HG03045 (cell line): ENCODE measurements at regions not wholly inside any gene's neighbourhood (a gene's known extent, or its start where the extent isn't known, plus 50 kb on each side); places are given as distances from the start of the nearest gene placed in this dataset.

Experiments used
- ATAC-seq: cut with Tn5 transposase; IDR thresholded peaks from one replicate; pipeline ENCODE4 v1.9.1; 2021; ENCODE audit warnings: mild to moderate bottlenecking, moderate library complexity; ENCODE audit not compliant: unreplicated experiment

DNA sequence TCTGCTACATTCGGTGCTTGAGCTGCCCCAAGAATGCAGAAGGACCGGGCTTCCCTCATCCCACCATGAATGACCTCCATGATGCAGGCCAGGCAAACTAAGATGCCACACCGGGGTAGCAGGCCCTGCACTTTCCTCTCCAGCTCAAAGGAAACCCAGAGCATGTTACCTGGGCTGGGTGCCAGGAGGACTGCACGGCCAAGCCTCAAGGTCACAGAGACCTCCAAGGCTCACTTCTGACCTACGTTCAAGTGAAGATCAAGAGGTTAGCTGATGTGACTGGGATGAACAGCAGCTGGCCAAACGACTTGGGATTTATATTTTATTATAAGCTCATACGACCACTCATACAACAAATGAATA lies 501.8 kb downstream of the CD83 start:
- ATAC-seq = no peak

DNA sequence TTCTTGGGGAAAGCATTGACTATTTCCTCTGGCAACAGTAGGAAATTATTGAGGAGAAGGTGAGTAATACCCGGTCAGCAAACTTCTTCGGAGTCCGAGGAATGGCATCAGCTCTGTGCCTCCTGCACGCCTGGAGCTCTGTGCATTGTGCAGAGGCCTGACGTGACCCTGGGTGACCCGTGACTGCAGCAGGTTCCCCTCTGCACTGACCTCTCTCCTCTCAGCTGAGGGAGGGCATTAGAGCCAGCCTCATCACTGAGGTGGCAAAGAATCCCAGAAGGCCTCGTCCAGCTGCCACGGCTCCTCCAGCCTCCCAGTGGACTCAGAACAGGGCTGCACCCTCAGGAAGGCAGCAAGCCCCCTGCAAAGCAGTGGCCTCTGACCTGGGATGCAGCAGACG lies 502.9 kb downstream of the CD83 start:
- ATAC-seq = no peak

DNA sequence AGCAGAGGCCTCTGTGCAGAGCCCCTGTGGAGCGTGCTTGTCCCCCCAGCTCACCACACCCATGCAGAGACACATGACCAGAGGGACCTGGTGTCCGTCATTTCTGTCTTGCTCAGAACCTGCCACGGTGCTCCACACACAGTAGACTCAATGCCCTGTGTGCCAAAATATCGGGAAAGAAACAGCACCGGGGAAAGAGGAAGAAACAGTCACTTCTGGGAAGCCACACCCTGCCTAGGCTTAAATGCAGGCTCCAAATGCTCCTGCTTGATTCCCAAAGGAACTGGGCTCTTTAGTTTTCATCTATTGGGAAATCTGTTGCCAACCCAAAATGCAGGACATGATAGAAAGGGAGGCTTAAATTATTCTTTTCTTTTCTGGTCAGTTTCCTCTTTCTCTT lies 503.9 kb downstream of the CD83 start:
- ATAC-seq = no peak

DNA sequence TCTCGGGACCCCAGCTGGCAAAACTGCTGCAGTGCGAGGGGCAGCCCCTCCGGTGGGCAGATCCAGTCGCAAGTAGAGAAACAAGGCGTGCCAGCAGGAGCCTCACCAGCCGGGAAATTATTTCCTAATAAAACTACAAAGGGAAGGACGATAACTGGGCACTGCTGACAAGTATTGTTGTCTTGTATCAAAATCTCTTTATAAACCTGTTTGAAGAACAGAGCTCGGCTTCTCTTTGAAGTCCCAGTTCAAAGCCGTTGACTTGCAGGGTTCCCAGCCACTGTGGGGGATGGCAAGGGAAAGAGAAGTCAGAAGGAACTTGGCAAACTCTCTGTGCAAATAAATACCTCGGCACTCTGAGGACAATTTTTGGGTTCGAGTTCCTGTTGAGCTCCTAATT lies 504.5 kb downstream of the CD83 start:
- ATAC-seq = no peak

DNA sequence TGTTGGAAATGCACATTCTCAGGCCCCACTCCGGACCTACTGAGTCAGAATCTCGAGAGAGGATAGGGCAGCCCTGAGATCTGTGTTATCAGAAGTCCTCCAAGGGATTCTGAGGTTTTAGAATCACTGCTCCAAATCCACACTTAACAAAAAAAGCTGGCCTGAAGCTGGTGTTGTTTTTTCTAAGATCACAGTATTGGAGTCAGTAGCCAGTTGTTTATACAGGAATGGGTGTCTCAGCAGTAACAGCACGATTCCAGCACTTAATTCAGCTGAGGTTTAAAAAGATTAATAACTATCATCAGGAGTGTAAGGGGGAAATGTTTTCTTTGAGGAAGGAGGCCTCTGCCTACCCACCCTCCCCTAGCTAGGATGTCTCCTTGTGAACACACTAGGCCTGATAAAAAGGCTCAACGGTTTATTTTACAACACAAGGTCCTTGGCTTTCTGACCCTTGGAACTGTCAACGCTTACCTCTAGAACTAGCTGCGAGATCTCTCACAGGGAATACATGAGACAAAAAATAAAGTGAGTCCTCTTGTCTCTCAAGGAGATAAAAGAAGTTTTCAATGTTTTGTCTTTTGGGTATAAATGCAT lies 505.4 kb downstream of the CD83 start:
- ATAC-seq = no peak

DNA sequence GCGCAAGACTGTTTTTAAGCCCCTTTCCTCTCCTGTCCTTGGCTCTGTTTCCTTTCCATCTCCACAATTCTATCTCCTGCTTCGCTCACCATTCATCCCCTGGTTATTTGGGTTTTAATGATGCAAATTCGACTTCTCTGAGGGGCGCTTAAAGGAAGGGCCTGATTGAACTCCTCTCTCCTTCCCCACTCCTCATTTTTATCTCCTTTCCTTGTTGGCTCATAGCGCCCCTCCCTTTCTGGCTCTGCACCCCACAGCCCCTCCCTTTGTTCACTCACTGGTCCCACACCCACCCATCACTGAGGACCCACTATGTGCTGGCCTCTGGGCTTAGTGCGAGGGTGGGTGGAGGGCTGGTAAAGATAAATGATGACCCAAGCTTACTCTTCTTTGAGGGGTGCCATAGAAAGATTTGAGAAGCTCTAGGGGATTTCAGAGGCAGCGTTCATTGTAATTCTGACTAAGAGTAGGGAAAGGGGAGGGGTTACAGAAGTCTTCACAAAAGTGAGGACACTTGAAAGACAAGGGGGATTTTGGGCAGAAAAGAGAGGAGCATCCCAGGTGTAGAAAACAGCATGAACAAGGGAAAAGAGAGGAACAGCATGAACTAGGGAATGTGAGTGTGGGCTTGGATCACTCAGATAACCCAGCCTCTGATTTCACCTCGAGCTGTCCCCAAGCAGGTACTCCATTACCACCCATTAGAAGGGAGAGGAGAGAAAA lies 507.8 kb downstream of the CD83 start:
- no peak for ATAC-seq

DNA sequence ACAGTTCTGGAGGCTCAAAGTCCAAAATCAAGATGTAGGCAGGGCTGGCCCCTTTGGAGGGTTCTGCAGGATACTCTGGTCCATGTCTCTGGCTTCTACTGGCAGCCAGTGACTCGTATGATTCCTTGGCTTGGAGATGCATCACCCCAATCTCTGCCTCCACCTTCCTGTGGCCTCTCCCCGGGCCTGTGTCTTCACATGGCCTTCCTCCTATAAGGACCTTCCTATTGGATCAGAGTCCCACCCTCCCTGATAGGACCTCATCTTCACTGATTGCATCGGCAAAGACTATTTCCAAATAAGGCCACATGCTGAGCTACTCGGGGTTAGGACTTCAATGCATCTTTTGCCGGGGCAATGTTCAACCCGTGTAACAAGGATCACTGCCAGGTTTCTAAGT lies 509.0 kb downstream of the CD83 start:
- ATAC-seq = no peak

DNA sequence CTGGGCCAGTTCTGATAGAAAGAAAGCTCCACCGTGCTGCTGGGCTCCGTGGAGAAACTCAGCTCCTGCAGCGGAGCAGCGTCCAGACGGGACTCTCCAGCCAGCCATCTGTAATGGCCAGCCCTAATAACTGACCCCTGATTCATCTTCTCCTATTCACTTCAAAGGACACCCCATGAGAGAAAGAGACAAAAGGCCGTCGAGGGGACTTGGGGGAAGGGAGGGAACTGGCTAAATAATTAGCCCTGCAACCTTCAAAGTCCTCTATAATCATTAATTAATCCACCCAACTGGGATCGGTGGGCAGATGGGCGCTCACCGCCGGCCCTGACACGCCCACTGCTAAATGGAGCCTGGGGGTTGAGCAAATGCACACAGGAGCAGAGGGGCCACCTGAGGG lies 512.4 kb downstream of the CD83 start:
- ATAC-seq = no peak

DNA sequence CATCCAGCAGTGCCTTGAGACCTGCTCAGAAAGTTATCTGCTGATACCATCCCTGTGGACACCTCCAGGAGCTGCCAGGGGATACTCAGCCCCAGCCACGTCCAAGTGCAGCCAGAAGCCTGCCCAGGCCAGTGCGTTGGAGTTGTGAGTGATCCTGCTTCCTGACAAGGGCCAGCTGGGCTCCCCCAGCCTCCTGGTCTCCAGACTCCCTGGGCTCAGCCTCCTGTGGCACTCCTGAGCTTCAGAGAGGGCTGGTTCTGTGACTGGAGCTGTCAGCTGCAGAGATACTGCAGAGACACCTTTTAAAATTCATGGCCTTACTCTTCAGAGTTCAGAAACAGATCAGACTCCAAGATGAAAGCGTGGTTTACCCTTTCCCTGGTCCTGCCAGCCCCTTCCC lies 515.9 kb downstream of the CD83 start:
- ATAC-seq = no peak

DNA sequence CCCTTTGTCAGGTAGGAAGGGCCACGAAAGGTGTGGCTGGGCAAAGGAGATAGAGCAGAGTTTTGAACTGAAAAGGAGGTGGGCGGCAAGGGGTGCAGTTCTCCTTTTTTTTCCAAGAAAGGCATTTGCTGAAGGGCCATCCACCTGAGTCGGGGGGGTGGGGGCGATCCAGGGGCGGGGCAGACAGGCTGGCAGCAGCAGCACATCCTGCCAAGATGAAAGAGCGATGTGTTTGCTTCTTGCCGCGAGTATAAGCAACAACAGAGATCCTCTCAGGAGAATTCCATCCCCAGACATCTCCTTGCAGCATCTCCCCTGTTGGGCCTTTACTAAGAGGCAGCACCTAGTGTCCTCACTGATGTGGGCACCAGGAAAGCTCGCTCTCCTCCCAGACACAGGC lies 516.5 kb downstream of the CD83 start:
- no peak for ATAC-seq

DNA sequence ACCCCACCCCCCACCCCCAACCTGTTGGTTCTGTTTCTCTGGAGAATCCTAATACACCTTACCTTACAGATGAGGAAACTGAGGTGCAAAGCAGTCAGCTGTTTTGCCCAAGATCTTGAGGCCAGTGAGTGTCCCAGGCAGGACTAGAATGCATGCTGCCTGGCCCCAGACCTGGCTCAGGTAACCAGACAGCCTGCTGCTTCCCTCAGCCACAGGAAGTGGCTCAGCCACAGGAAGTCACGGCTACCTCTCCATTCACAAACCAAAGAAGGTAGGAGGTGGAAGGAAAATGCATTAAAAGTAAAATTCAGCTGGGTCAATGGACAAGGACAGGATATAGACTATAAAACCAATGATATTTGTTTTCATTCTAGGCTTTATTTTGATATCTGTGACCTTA lies 517.6 kb downstream of the CD83 start:
- no peak for ATAC-seq

DNA sequence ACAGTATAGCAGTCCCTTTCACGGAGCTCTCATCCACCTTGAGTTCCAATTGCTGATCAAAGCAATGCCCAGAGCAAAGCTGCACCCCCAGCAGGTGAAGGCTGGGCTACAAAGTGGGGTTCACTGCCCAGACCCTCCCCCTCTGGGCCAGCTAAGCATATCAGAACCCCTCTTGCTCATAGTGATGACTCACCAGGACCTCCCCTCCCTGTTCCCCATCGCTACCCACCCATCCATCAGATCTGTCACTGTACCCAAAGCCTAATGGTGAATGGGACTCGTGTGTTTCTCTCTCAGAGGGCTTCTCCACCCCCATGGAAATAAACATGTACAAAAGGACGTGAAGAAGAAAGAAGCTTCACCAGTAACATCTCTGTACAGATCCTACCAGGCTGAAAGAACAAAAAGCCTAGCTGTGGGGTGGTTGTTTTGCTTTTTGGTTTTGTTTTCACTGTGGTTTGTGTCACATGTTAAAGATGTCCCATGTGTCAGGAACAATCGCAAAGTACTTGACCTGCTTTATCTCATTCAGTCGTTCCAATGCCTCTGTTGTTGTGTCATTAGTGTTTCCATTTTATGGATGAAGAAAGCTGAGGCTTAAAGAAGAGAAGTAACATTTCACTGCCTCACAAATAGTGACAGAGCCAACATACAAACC lies 518.5 kb downstream of the CD83 start:
- ATAC-seq = peak; percentile 83

DNA sequence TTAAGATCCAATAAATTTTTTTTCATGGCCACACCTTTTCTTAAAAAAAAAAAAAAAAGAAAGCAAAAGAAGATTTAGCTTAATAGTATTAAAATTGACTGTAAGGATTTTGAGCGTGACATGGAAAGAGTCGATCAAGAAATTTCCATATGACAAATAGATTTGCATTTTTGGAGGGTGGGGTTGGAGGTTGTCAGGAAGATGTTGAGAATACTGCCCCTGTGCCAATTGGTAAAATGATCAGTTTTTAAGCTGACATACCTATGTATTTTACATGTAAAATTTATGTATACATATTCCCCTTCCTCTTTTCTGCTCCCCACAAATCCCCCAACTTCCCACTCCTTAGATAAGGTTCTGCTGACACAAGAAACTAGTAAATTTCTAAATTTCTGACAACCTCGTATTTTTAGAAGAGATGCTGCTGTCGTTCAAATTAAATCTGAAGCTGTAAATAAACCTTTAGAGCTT lies 520.9 kb downstream of the CD83 start:
- no peak for ATAC-seq

DNA sequence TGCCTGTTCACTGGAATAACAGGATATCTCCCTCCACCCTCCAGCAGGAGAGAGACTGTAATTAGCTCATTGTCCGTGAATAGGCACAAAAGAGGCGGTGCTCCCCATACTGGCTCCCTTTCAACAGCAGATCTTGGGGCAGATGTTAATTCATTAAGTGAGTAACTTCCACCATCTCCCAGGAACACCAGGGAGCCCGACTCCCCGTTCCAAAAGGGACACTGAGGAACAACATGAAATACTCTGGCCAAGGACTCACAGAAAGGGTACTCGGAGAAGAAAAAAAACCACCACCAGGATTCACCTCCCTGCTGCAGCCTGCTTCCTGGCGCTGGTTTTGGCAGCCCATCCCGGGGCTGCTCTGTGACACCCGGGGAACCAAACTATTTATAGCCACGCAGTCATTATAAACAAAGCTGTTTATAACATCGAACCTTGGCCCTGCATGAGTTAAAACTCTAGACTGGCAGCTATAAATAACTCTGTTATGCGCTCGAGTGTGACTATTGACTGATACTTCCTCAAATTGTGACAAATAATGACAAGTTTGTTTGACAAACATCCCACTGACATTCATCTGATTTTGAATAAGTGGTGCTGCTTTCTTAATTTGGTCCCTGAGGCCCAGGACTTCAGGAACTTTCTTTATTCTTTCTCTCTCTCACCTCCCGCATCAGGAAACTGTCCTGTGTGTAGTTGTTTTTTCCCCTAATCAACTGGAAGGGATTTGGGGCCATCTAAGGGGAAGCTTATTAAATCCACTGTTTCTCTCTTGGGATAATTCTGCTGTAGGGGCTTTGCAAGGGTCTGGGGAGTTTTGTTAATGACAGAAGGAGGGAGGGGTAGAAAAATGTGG lies 521.6 kb downstream of the CD83 start:
- ATAC-seq = no peak

DNA sequence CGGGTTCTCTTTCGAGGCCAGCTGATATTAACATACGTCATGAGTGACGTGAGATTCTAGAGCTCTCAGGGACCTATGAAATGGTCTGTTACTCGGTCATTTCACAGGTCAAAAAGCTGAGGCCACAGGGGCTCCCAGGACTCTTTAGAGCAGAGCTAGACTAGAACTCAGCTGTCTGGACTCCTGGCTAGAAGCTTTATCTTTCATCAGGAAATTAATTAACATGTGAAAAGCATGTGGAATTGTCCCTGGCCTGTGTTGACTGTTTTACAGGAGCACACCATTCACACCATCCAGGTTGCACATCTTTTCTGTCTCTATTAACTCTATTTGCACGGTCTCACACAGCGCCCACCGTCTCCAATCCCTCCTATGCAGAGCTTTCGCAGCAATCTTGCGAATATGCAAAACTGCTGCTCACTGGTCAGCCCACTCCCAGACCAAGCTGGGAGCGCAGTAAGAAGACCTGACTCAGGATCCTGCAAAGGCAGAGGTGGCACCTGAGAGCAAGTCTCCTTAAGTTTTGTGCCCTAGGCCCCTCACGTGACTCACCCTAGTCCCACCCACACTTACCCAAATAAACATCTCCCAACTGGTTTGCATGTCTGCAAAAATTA lies 522.5 kb downstream of the CD83 start:
- no peak for ATAC-seq

DNA sequence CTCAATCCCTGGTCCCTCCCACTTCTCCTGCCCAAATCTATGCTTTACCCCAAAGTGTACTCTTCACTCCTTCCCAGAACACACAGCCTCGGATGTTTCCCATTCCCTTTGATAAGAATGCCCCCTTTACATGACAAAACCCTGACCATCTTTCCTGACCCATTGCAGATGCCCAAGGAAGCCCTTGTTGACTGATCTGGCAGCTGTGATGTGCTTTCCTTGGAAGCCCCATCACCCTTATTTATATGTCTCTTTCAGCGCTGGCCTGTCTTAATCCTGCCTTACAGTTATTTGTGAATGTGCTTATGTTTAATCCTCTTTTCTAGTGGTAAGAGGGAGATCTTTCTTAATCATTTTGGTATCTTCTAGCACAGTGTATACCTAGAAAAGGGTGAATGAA lies 523.1 kb downstream of the CD83 start:
- ATAC-seq = no peak

DNA sequence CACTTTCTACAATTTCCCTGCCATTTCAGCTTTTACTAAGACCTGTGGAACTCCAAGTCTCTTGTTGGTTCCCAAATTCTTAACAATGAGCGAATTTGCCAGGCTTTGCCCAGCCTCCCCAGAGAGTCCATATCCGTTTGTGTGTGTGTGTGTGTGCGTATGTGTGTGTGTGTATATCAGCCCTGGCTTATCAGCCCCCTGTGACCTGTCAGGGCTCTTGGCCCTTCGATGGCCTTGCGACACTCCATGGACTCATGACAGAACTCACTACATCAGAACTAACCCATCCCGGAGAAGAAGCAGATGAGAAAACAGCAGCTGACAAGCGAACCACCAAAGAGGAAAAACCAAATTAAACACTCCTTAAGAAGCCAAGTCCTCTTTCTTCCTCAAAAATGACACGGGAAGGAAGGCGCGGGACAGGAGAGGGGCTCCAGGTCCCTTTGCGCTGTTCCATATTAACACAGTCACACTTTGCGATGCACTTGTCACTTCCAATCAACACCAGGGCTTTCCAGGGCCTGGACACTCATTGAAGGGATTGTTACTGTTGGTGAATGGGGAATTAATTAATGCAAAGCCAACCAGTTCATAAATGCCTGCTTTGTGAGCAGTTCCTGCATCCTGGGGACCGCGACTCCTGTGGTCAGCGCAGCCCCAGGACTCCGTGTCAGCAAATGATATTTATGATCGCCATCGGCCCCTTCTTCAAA lies 524.0 kb downstream of the CD83 start:
- no peak for ATAC-seq

DNA sequence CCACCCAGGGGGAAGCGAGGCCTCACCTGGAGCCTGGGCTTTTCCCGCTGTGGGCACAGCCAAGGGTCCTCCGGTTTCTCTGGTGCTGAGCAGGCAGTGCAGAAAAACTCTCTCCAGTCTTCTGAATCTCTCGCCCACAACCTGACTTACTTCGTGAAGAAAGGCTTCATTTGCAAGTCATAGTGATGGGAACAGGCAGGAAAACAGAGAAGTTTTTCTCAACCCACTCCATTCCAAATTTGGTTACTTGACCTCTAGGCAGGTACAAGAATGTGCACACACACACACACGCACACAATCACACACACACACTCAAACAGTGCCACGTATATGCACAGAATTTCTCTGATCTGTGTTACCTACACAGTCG lies 524.5 kb downstream of the CD83 start:
- no peak for ATAC-seq

DNA sequence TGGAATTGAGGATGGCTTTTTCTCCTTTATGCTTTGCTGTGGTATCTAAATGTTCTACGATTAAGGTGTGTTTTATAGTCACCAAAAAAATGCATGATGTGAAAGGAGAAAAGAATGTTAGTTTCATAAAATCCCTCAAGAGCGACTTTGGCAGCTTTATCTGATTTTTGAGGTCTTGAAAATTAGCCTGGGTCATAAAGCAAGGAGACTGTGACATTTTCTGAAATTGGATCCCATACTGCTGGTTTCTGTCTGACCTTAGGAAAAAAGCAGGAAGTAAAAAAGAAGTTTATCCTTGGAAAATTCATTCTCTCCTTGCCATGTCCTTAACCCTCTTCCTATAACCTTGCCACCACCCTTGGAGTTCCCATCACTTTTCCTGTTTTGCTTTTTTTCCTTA lies 525.3 kb downstream of the CD83 start:
- ATAC-seq = no peak

DNA sequence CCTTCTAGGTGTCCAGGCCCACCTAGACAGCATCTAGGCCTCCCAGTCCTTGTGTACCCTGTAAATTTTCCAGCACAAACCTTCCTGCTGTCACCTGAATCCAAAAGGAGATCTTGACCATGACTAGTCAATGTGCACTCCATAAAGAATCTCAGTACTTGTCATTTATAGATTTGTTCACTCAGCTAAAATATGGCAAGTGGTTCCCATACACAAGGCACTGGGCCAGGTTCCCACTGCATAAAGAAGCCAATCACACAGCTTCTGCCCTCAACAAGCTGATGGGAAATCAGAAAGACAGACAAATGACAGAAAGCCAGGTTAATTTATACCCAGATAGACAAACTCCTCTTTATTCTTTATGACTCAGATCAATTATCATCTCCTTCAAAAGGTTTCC lies 526.8 kb downstream of the CD83 start:
- ATAC-seq = no peak

DNA sequence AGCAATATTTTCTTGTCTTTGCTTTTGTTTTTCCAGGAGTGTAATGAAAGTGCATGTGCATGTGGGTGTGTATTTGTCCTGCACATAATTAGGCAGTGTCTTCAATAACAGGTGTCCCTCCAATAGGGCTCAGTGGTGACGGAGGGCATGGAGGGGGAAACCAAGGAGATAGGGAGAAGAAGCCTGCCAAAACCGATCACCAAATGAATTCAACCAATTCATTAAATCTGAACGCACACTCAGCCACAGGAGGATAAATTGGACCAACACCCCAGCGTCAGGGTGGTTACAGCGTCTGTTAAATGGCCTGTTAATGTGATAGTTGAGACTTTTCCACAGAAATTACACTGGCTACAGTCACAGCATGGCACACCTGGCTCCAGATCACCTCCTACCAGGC lies 527.6 kb downstream of the CD83 start:
- no peak for ATAC-seq
